Renal cortical epithelial cell (primary cell): ENCODE measurements at regions not wholly inside any gene's neighbourhood (a gene's known extent, or its start where the extent isn't known, plus 50 kb on each side); places are given as distances from the start of the nearest gene placed in this dataset.
A peak's percentile ranks its signal among the peaks of the same experiment; 100 is the strongest.

ENCODE experiments used
- DNase-seq: peaks from one replicate; pipeline ENCODE4 v3.0.0-alpha.2; 2011; ENCODE audit warnings: low read depth

- DNase-seq = no peak
Observed at GRCh38 chr11:41971592-41971991, 512.1 kb upstream of the LRRC4C start.

GRCh38 chr11:41978945-41979344, 519.5 kb upstream of the LRRC4C start:
- peak; percentile 62 for DNase-seq

- no peak for DNase-seq
Observed at GRCh38 chr11:41980741-41981140, 521.3 kb upstream of the LRRC4C start.

- DNase-seq = no peak
Observed at GRCh38 chr11:41982276-41982675, 522.8 kb upstream of the LRRC4C start.

GRCh38 chr11:41982975-41983374, 523.5 kb upstream of the LRRC4C start:
- DNase-seq = no peak

- peak; percentile 15 for DNase-seq
Observed at GRCh38 chr11:41983475-41983874, 524.0 kb upstream of the LRRC4C start.

- no peak for DNase-seq
Observed at GRCh38 chr11:41984023-41984422, 524.6 kb upstream of the LRRC4C start.

GRCh38 chr11:41985799-41986198, 526.3 kb upstream of the LRRC4C start:
- no peak for DNase-seq

GRCh38 chr11:41988951-41989572, 529.6 kb upstream of the LRRC4C start:
- DNase-seq = no peak

GRCh38 chr11:41989823-41990380, 530.5 kb upstream of the LRRC4C start:
- DNase-seq = no peak

- no peak for DNase-seq
Observed at GRCh38 chr11:41996533-41996932, 537.1 kb upstream of the LRRC4C start.

- no peak for DNase-seq
Observed at GRCh38 chr11:41997844-41998401, 538.5 kb upstream of the LRRC4C start.

GRCh38 chr11:41999066-41999465, 539.6 kb upstream of the LRRC4C start:
- DNase-seq = no peak

- no peak for DNase-seq
Observed at GRCh38 chr11:42003801-42004200, 544.3 kb upstream of the LRRC4C start.

GRCh38 chr11:42006766-42007165, 547.3 kb upstream of the LRRC4C start:
- no peak for DNase-seq

- DNase-seq = no peak
Observed at GRCh38 chr11:42012271-42012670, 552.8 kb upstream of the LRRC4C start.

- DNase-seq = peak; percentile 11
Observed at GRCh38 chr11:42013656-42014201, 554.3 kb upstream of the LRRC4C start.

- DNase-seq = no peak
Observed at GRCh38 chr11:42021911-42022310, 562.5 kb upstream of the LRRC4C start.

GRCh38 chr11:42023267-42023666, 563.8 kb upstream of the LRRC4C start:
- DNase-seq = no peak

GRCh38 chr11:42025121-42025803, 565.8 kb upstream of the LRRC4C start:
- no peak for DNase-seq

- DNase-seq = peak; percentile 69
Observed at GRCh38 chr11:42034826-42035225, 575.4 kb upstream of the LRRC4C start.

- DNase-seq = no peak
Observed at GRCh38 chr11:42036201-42036600, 576.7 kb upstream of the LRRC4C start.

GRCh38 chr11:42043312-42043711, 583.9 kb upstream of the LRRC4C start:
- DNase-seq = peak; percentile 60
